ENCODE measurements at regions not wholly inside any gene's neighbourhood (a gene's known extent, or its start where the extent isn't known, plus 50 kb on each side); places are given as distances from the start of the nearest gene placed in this dataset.
"Not testable (repeated sequence)": the region's sequence is repeated elsewhere in the genome, so short reads cannot be mapped to it uniquely, and the experiment has no call there.

DNA sequence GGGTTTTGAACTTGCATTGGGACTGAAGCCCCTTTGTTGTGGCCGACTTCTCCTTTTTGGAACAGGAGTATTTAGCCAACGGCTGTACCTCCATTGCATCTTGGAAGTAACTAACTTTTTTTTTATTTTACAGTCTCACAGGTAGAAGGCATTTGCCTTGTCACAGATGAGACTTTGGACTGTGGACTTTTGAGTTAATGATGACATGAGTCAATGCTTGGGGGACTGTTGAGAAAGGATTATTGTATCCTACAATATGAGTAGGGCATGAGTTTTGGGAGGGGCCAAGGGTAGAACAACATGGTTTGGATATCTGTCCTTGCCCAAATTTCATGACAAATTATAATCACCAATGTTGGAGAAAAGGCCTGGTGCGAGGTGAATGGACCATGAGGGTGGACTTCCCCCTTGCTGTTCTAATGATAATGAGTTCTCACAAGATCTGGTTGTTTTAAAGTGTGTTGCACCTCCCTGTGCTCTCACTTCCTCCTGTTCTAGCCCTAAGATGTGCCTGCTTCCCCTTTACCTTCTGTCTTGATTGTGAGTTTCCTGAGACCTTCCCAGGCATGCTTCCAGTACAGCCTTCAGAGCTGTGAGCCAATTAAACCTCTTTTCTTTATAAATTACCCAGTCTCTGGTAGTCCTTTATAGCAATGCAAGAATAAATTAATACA lies 1269.4 kb upstream of the CHAC2 start:
- TF ChIP-seq, protein P1, sequence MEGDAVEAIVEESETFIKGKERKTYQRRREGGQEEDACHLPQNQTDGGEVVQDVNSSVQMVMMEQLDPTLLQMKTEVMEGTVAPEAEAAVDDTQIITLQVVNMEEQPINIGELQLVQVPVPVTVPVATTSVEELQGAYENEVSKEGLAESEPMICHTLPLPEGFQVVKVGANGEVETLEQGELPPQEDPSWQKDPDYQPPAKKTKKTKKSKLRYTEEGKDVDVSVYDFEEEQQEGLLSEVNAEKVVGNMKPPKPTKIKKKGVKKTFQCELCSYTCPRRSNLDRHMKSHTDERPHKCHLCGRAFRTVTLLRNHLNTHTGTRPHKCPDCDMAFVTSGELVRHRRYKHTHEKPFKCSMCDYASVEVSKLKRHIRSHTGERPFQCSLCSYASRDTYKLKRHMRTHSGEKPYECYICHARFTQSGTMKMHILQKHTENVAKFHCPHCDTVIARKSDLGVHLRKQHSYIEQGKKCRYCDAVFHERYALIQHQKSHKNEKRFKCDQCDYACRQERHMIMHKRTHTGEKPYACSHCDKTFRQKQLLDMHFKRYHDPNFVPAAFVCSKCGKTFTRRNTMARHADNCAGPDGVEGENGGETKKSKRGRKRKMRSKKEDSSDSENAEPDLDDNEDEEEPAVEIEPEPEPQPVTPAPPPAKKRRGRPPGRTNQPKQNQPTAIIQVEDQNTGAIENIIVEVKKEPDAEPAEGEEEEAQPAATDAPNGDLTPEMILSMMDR (conservative IDR thresholded peaks at IDR 0.05; ENCODE audit: control insufficient read depth, insufficient read depth, low read depth, low read length) = no peak
- no peak overlapping the region for H3K4me3 ChIP-seq (ENCODE audit: control insufficient read depth, low read depth, low read length)
- DNase-seq (ENCODE audit: low read depth) = no peak

DNA sequence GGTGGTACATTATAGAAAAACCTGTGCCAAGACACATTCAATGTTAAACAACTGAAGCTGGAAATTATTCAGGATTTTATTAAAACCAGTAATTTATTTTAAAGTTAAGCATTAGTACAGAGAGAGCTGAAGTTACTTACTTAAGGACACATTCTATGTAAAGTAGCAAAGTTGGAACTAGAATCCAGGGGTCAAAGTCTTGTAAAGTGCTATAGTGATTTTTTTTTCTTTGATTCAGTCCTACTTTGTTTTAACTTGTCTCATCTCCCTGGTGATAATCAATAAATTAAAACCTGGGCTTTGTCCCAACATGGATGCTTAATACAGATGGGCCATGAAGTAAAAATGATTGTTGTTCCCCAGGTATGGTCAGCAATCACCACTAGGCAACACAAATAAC lies 1271.8 kb upstream of the CHAC2 start:
- no peak overlapping the region for H3K4me3 ChIP-seq (ENCODE audit: control insufficient read depth, low read depth, low read length)
- no peak for DNase-seq (ENCODE audit: low read depth)
- TF ChIP-seq, protein P1 (conservative IDR thresholded peaks at IDR 0.05; ENCODE audit: control insufficient read depth, insufficient read depth, low read depth, low read length) = no peak

DNA sequence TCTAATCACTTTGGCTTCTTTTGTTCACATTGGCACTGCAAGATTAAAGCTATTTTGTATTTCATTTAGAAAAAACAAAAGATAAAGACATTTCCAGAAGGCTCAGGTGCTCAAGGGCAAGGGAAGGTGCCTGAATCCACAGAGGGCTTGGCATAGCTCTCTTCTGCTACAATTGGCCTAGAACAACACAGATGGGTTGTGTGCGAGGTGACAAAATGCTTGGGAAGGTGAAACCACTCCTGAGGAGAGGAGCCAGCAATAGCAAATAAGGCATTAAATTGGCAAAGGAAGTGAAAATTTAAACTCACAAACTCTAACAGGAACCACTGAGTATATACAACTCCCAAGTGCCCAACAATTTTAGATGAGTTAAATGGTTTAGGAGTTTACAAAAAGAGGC lies 1290.4 kb upstream of the CHAC2 start:
- H3K4me3 ChIP-seq (ENCODE audit: control insufficient read depth, low read depth, low read length) = no peak overlapping the region
- no peak for DNase-seq (ENCODE audit: low read depth)
- TF ChIP-seq, protein P1 (conservative IDR thresholded peaks at IDR 0.05; ENCODE audit: control insufficient read depth, insufficient read depth, low read depth, low read length) = no peak

DNA sequence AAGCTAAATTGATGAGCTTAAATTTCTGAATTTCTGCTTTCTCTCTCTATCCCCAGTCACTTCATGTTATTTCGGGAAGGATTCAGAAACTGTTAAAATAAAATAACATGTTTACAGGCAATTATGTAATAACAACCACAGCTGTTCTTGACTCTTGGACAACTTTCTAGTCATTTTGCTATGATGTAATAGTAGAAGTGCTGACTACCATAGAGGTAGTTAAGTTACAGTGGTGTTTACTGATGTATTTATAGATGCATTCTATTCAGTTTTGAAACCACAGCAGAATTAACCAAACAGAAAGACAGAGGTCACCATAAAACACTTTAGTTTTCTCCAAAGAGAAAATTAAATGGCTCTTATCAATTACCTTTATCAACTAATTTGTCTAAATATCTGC lies 1292.0 kb upstream of the CHAC2 start:
- no peak for DNase-seq (ENCODE audit: low read depth)
- TF ChIP-seq, protein P1 (conservative IDR thresholded peaks at IDR 0.05; ENCODE audit: control insufficient read depth, insufficient read depth, low read depth, low read length) = no peak
- no peak overlapping the region for H3K4me3 ChIP-seq (ENCODE audit: control insufficient read depth, low read depth, low read length)

DNA sequence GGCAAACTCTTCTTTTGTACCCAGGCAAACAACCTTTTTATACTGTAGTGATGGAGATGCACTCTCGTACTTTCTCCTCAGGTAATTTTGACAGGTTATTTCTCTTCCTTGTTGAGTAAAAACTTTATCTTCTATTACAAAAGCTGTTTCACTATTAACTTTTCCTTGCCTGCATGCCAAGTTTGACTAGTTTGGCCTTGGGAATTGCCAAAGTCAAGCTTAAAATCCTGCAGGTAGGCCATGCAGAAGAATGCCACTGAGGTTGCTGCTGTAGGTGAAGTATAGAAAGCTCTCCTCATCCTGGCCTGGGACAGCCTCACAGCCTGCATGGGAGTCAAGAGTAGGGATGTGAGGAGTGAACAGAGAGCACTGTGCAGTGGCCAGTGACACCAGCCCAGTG lies 1293.5 kb upstream of the CHAC2 start:
- no peak for DNase-seq (ENCODE audit: low read depth)
- no peak overlapping the region for H3K4me3 ChIP-seq (ENCODE audit: control insufficient read depth, low read depth, low read length)
- TF ChIP-seq, protein P1 (conservative IDR thresholded peaks at IDR 0.05; ENCODE audit: control insufficient read depth, insufficient read depth, low read depth, low read length) = no peak

DNA sequence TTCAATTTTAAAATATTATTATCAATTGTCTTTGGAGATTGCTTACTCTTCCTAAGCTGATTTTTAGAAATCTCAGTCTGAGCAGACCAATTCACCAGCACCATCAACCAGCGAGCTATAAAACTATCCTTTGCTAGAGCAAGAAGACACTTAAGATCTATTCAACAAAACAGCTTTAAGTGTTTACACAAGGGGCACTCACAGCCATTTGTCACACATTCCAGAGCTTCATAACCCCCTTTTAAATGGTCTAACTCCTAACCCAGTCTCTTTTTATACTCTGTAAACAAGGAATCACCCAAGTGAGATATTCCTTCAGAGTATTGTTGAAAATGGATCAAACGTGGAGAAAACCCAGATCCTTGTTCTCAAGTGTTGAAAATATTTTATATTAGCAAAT lies 1294.1 kb upstream of the CHAC2 start:
- H3K4me3 ChIP-seq (ENCODE audit: control insufficient read depth, low read depth, low read length) = no peak overlapping the region
- no peak for DNase-seq (ENCODE audit: low read depth)
- TF ChIP-seq, protein P1 (conservative IDR thresholded peaks at IDR 0.05; ENCODE audit: control insufficient read depth, insufficient read depth, low read depth, low read length) = no peak

DNA sequence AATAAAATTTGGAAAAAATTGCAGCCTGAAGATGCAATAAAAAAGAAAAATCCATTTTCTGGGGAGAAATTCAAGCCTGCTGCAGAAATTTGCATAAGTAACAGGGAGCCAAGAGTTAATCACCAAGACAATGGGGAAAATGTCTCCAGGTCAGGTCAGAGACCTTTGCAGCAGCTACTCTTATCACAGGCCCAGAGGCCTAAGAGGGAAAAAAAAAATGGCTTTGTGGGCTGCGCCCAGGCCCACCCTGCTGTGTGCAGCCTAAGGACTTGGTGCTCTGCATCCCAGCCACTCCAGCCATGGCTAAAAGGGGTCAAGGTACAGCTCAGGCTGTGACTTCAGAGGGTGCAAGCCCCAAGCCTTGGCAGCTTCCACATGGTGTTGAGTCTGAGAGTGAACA lies 1297.1 kb upstream of the CHAC2 start:
- not testable (repeated sequence) for H3K4me3 ChIP-seq (ENCODE audit: control insufficient read depth, low read depth, low read length); DNase-seq (ENCODE audit: low read depth)
